H54 (cell line): ENCODE measurements at regions not wholly inside any gene's neighbourhood (a gene's known extent, or its start where the extent isn't known, plus 50 kb on each side); places are given as distances from the start of the nearest gene placed in this dataset.
A peak's percentile ranks its signal among the peaks of the same experiment; 100 is the strongest.

Experiments used
- DNase-seq: peaks from one replicate; pipeline ENCODE4 v3.0.0; 2011; ENCODE audit warnings: low spot score, mixed read lengths; ENCODE audit not compliant: insufficient read length
- FAIRE-seq: peaks from 3 replicates; lab custom pipeline; 2011; peaks lifted over from hg19 to GRCh38; lab: Jason Lieb, UNC
- POLR2A ChIP-seq: IDR thresholded peaks from 2 replicates; pipeline ENCODE4 v1.6.1; 2011; ENCODE audit warnings: low read depth, mild to moderate bottlenecking, low read length

GRCh38 chr9:119838210-119838609 is 469.0 kb upstream of the BRINP1 start:
- DNase-seq (no peak), FAIRE-seq (no peak)
- no peak for TF ChIP-seq POLR2A

GRCh38 chr9:119836036-119836435 is 466.8 kb upstream of the BRINP1 start:
- no peak for TF ChIP-seq POLR2A
- DNase-seq (no peak), FAIRE-seq (no peak)

- DNase-seq (no peak), FAIRE-seq (no peak)
- TF ChIP-seq POLR2A = no peak
Measured at GRCh38 chr9:119834064-119834620, 464.9 kb upstream of the BRINP1 start.

- no peak for TF ChIP-seq POLR2A
- no peak for DNase-seq
- no peak for FAIRE-seq
Measured at GRCh38 chr9:119831309-119831708, 462.1 kb upstream of the BRINP1 start.

- DNase-seq (no peak), FAIRE-seq (peak; percentile 15)
- TF ChIP-seq POLR2A = no peak
Measured at GRCh38 chr9:119829748-119830147, 460.5 kb upstream of the BRINP1 start.

- FAIRE-seq (no peak), DNase-seq (no peak)
- no peak for TF ChIP-seq POLR2A
Measured at GRCh38 chr9:119829186-119829585, 460.0 kb upstream of the BRINP1 start.

GRCh38 chr9:119827526-119827925 is 458.3 kb upstream of the BRINP1 start:
- FAIRE-seq (no peak), DNase-seq (no peak)

GRCh38 chr9:119827126-119827525 is 457.9 kb upstream of the BRINP1 start:
- no peak for TF ChIP-seq POLR2A
- no peak for DNase-seq
- FAIRE-seq = no peak

More at GRCh38 chr9:119827526-119827925, 458.3 kb upstream of the BRINP1 start:
- TF ChIP-seq POLR2A = no peak

GRCh38 chr9:119818726-119819435 is 449.6 kb upstream of the BRINP1 start:
- DNase-seq = no peak
- no peak for FAIRE-seq
- no peak for TF ChIP-seq POLR2A

GRCh38 chr9:119810645-119811429 is 441.6 kb upstream of the BRINP1 start:
- FAIRE-seq = peak; percentile 96
- DNase-seq = peak; percentile 72
- TF ChIP-seq POLR2A = no peak

GRCh38 chr9:119803679-119804078 is 434.4 kb upstream of the BRINP1 start:
- no peak for TF ChIP-seq POLR2A
- FAIRE-seq = no peak
- no peak for DNase-seq

GRCh38 chr9:119802621-119803020 is 433.4 kb upstream of the BRINP1 start:
- DNase-seq (no peak), FAIRE-seq (peak; percentile 38)
- no peak for TF ChIP-seq POLR2A

GRCh38 chr9:119802133-119802532 is 432.9 kb upstream of the BRINP1 start:
- FAIRE-seq (peak; percentile 6), DNase-seq (no peak)
- TF ChIP-seq POLR2A = no peak

GRCh38 chr9:119801311-119801710 is 432.1 kb upstream of the BRINP1 start:
- no peak for FAIRE-seq

More at GRCh38 chr9:119801311-119801710, 432.1 kb upstream of the BRINP1 start:
- no peak for TF ChIP-seq POLR2A
- no peak for DNase-seq
